Thyroid gland (tissue), 4 donors: ENCODE measurements at regions not wholly inside any gene's neighbourhood (a gene's known extent, or its start where the extent isn't known, plus 50 kb on each side); places are given as distances from the start of the nearest gene placed in this dataset.

Experiments
- DNase-seq, 2 donors: peaks; one replicate each; pipeline ENCODE4 v3.0.0-alpha.2; 2019
- H3K27ac ChIP-seq, 3 donors: fragments of 200-600 bp; sonication (generic); 1 replicate in 2 of 3; 2 replicates in 1 of 3; pipeline ENCODE4 v1.5.1; 2016 to 2019; ENCODE audit warnings: mild to moderate bottlenecking in 1 of 3, moderate library complexity in 1 of 3
- H3K27me3 ChIP-seq: fragments of 200-600 bp; sonication (generic); one replicate; pipeline ENCODE4 v1.5.1; 2019
- H3K36me3 ChIP-seq, 2 donors: fragments of 200-600 bp; sonication (generic); one replicate each; pipeline ENCODE4 v1.5.1; 2016 to 2019
- H3K4me1 ChIP-seq, 2 donors: fragments of 200-600 bp; sonication (generic); one replicate each; pipeline ENCODE4 v1.5.1; 2017 to 2019
- H3K4me3 ChIP-seq, 3 donors: fragments of 200-600 bp; sonication (generic); replicated peaks in 1 of 3; 1 replicate in 2 of 3; 2 replicates in 1 of 3; pipeline ENCODE4 v1.5.1; 2016; ENCODE audit warnings: mild to moderate bottlenecking in 1 of 3
- H3K9me3 ChIP-seq: fragments of 200-600 bp; sonication (generic); one replicate; pipeline ENCODE4 v1.5.1; 2017
- CTCF ChIP-seq, 6 experiments: fragments of 200-600 bp in 3 of 6; fragments of 450-650 bp in 3 of 6; sonication (generic) in 3 of 6; IDR thresholded peaks; one replicate each; pipeline ENCODE4 v1.5.1; 2016 to 2019; ENCODE audit warnings: antibody characterized with exemption in 6 of 6, mild to moderate bottlenecking in 2 of 6, inconsistent platforms in 1 of 6, moderate library complexity in 1 of 6
- POLR2A ChIP-seq, 2 donors: fragments of 450-650 bp; IDR thresholded peaks; one replicate each; pipeline ENCODE4 v1.6.1; 2017; ENCODE audit warnings: antibody characterized with exemption in 2 of 2, mild to moderate bottlenecking in 2 of 2, moderate library complexity in 1 of 2
- WGBS, 2 donors: methylation state at CpG; one replicate each; pipeline ENCODE4 v1.1.5; 2017; 5-methylcytosine and 5-hydroxymethylcytosine counted together
- intact Hi-C: fragments of 100-400 bp; cut with DNase I; formaldehyde crosslinking; loops from one replicate; pipeline ENCODE4 v1.15.1; 2023

DNA sequence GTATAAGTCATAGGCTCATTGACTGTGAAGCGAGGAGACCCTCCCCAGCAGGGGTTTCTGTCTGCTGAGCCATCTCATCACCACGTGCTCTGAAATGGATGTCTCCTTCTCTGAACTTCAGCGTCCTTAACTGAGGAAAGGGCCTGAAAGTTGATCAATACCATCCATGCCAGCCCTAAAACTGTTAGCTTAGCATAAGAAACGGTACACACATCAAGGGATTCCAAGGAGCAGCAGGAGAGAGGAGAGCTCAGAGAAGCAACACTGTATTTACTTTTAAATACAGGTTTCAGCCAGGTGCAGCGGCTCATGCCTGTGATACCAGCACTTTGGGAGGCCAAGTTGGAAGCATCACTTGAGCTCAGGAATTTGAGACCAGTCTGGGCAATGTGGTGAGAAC, 248.9 kb upstream of the TNRC6C start:
- no peak for DNase-seq
- no peak for TF ChIP-seq CTCF (IDR thresholded peaks at IDR 0.05)
- TF ChIP-seq POLR2A (IDR thresholded peaks at IDR 0.05): no peak
- WGBS, 2 donors: 65 to 71% methylated on average over 5 of the region's 5 CpGs
- H3K27me3 ChIP-seq: no peaks in the 10 kb centered on the region
- H3K27ac ChIP-seq: no peak overlapping the region
- intact Hi-C loops: no loop called here
- no peaks in the 10 kb centered on the region for H3K36me3 ChIP-seq
- no peaks in the 10 kb centered on the region for H3K4me1 ChIP-seq
- no peaks in the 10 kb centered on the region for H3K9me3 ChIP-seq
- no peak overlapping the region for H3K4me3 ChIP-seq

GRCh38 chr17:77712578-77712977, 245.9 kb upstream of the TNRC6C start:
- no peak for DNase-seq
- H3K27ac ChIP-seq: no peak overlapping the region
- H3K27me3 ChIP-seq: no peaks in the 10 kb centered on the region
- no peak for TF ChIP-seq POLR2A (IDR thresholded peaks at IDR 0.05)
- H3K4me1 ChIP-seq: no peaks in the 10 kb centered on the region
- H3K4me3 ChIP-seq: no peak overlapping the region
- no peaks in the 10 kb centered on the region for H3K36me3 ChIP-seq
- intact Hi-C loops: no loop called here
- no peaks in the 10 kb centered on the region for H3K9me3 ChIP-seq

DNA sequence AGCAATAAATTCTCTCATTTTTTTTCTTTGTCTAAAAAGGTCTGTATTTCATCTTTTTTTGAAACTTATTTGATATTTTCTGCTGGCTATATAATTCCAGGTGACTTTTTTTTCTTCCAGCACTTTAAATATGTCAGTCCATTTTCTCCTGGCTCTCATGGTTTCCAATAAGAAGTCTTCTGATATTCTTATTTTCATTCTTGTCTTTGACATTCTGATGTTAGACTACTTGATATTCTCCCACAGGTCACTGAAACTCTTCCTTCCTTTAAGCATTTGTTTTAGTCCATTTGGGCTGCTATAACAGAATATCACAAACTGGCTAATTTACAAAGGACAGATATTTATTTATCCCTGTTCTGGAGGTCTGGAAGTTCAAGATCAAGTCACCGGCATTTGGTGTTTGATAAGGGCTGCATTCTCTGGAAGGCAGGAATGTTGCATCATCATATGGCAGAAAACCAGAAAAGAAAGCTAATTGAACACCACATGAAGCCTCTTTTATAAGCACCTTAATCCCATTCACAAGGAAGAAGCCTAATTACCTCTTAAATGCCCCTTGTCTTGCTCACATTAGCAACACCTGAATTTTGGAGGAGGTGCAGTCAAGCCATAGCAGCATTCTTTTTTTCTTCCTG, 242.1 kb upstream of the TNRC6C start:
- H3K27me3 ChIP-seq: no peaks in the 10 kb centered on the region
- H3K4me3 ChIP-seq: no peak overlapping the region
- intact Hi-C loops: no loop called here
- H3K27ac ChIP-seq: no peak overlapping the region
- peaks cover 0 to 5% of the 10 kb centered on the region in 2 donors for H3K4me1 ChIP-seq
- WGBS, 2 donors: 62 to 64% methylated on average over 1 of the region's 1 CpG
- TF ChIP-seq POLR2A (IDR thresholded peaks at IDR 0.05) (no peak), CTCF (IDR thresholded peaks at IDR 0.05) (no peak)
- no peaks in the 10 kb centered on the region for H3K9me3 ChIP-seq
- H3K36me3 ChIP-seq: no peaks in the 10 kb centered on the region
- no peak for DNase-seq

GRCh38 chr17:77717941-77718668, 240.4 kb upstream of the TNRC6C start:
- WGBS, 2 donors: 87 to 90% methylated on average over 11 of the region's 11 CpGs

GRCh38 chr17:77718669-77718961, 239.9 kb upstream of the TNRC6C start:
- H3K27ac ChIP-seq: no peak overlapping the region
- peaks cover 0 to 5% of the 10 kb centered on the region in 2 donors for H3K4me1 ChIP-seq
- TF ChIP-seq POLR2A (IDR thresholded peaks at IDR 0.05): no peak
- H3K4me3 ChIP-seq: no peak overlapping the region
- H3K36me3 ChIP-seq: no peaks in the 10 kb centered on the region
- no peak for DNase-seq
- H3K27me3 ChIP-seq: no peaks in the 10 kb centered on the region
- H3K9me3 ChIP-seq: no peaks in the 10 kb centered on the region
- intact Hi-C loops: no loop called here
- 88 to 92% methylated on average over 10 of the region's 10 CpGs for WGBS, 2 donors

More at GRCh38 chr17:77717941-77718668, 240.4 kb upstream of the TNRC6C start:
- TF ChIP-seq POLR2A (IDR thresholded peaks at IDR 0.05) (no peak), CTCF (IDR thresholded peaks at IDR 0.05) (no peak)
- H3K4me3 ChIP-seq: no peak overlapping the region
- H3K36me3 ChIP-seq: no peaks in the 10 kb centered on the region
- no peaks in the 10 kb centered on the region for H3K27me3 ChIP-seq
- no peak overlapping the region for H3K27ac ChIP-seq
- intact Hi-C loops: no loop called here
- H3K4me1 ChIP-seq: peaks cover 0 to 5% of the 10 kb centered on the region in 2 donors
- H3K9me3 ChIP-seq: no peaks in the 10 kb centered on the region
- no peak for DNase-seq

DNA sequence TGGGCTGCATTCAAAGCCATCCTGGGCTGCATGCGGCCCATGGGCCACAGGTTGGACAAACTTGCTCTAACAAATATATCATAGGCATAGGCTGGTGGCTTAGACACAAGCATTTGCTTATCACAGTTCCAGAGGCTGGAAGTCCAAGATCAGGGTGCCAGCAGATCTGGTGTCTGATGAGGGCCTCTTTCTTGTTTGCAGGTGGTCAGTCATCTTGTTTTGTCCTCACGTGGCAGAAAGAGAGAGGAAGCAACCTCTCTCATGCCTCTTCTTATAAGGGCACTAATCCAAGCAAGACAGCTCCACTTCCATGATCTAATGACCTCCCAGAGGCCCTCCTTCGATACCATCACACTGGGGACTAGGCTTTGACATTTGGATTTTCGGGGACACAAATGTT, 238.7 kb upstream of the TNRC6C start:
- no peak overlapping the region for H3K4me3 ChIP-seq
- WGBS, 2 donors: 91 to 94% methylated on average over 4 of the region's 4 CpGs
- no peaks in the 10 kb centered on the region for H3K9me3 ChIP-seq
- no peaks in the 10 kb centered on the region for H3K27me3 ChIP-seq
- DNase-seq: no peak
- H3K27ac ChIP-seq: no peak overlapping the region
- peaks cover 9 to 14% of the 10 kb centered on the region in 2 donors for H3K4me1 ChIP-seq
- TF ChIP-seq CTCF (IDR thresholded peaks at IDR 0.05) (no peak), POLR2A (IDR thresholded peaks at IDR 0.05) (no peak)
- no peaks in the 10 kb centered on the region for H3K36me3 ChIP-seq
- intact Hi-C loops: no loop called here
